SU-DHL-6 (cell line): ENCODE measurements at regions not wholly inside any gene's neighbourhood (a gene's known extent, or its start where the extent isn't known, plus 50 kb on each side); places are given as distances from the start of the nearest gene placed in this dataset.

ENCODE experiments used
- H2AFZ ChIP-seq: fragments of 200-600 bp; sonication (generic); 2 replicates; pipeline ENCODE4 v1.6.1; 2014; ENCODE audit warnings: low read depth, mild to moderate bottlenecking, moderate library complexity, mixed read lengths, antibody characterized with exemption, low read length; ENCODE audit not compliant: severe bottlenecking
- H3F3A ChIP-seq: fragments of 200-600 bp; shearing (Covaris generic); 2 replicates; pipeline ENCODE4 v1.6.0; 2016; ENCODE audit warnings: antibody characterized with exemption, mild to moderate bottlenecking; ENCODE audit not compliant: insufficient read depth
- H3K27ac ChIP-seq: fragments of 200-600 bp; sonication (generic); 2 replicates; pipeline ENCODE4 v1.5.1; 2016; ENCODE audit warnings: low read depth, mild to moderate bottlenecking, low read length, moderate library complexity, mixed read lengths
- H3K27me3 ChIP-seq: fragments of 200-600 bp; sonication (generic), shearing (Covaris generic); 2 replicates; pipeline ENCODE4 v1.6.0; 2014; ENCODE audit warnings: mild to moderate bottlenecking, low read length
- H3K36me3 ChIP-seq: fragments of 200-600 bp; sonication (generic); 2 replicates; pipeline ENCODE4 v1.6.1; 2014; ENCODE audit warnings: mild to moderate bottlenecking, low read length, mixed read lengths
- H3K4me2 ChIP-seq: fragments of 300-600, 200-600 bp; shearing (Covaris generic), sonication (generic); 2 replicates; pipeline ENCODE4 v1.6.0; 2014; ENCODE audit warnings: low read length, low read depth, mild to moderate bottlenecking; ENCODE audit not compliant: poor library complexity, severe bottlenecking
- H3K4me3 ChIP-seq: fragments of 200-600 bp; sonication (generic); 2 replicates; pipeline ENCODE4 v1.5.1; 2014; ENCODE audit warnings: antibody characterized with exemption, low read length, mild to moderate bottlenecking, mixed read lengths; ENCODE audit not compliant: insufficient read depth, poor library complexity, severe bottlenecking
- H3K79me2 ChIP-seq: fragments of 200-600 bp; sonication (generic); 2 replicates; pipeline ENCODE4 v1.6.1; 2014; ENCODE audit warnings: mild to moderate bottlenecking, low read length, moderate library complexity; ENCODE audit not compliant: insufficient read depth
- H3K9ac ChIP-seq: fragments of 200-600 bp; sonication (generic); 2 replicates; pipeline ENCODE4 v1.7.0; 2014; ENCODE audit warnings: mild to moderate bottlenecking, low read length
- H3K9me2 ChIP-seq: fragments of 200-600 bp; sonication (generic); replicated peaks from 2 replicates; pipeline ENCODE4 v1.6.1; 2014; ENCODE audit warnings: low read length; ENCODE audit not compliant: insufficient read depth
- H3K9me3 ChIP-seq: fragments of 200-600 bp; sonication (generic); 2 replicates; pipeline ENCODE4 v1.6.1; 2014; ENCODE audit warnings: low read length, mixed read lengths; ENCODE audit not compliant: insufficient read depth
- H4K20me1 ChIP-seq: fragments of 200-600 bp; sonication (generic); 2 replicates; pipeline ENCODE4 v1.6.1; 2014; ENCODE audit warnings: low read depth, mild to moderate bottlenecking, antibody characterized with exemption, low read length, moderate library complexity, mixed read lengths
- EZH2phosphoT487 ChIP-seq: fragments of 200-600 bp; sonication (generic), shearing (Covaris generic); conservative IDR thresholded peaks from 2 replicates; pipeline ENCODE4 v1.6.1; 2018; ENCODE audit warnings: mild to moderate bottlenecking, antibody characterized with exemption, low read length, moderate library complexity, mixed read lengths
- TF ChIP-seq, protein P1 (sequence below): fragments of 200-600 bp; sonication (generic); IDR thresholded peaks from one replicate; pipeline ENCODE4 v1.5.1; 2017; ENCODE audit warnings: antibody characterized with exemption, mild to moderate bottlenecking, low read length, moderate library complexity; ENCODE audit not compliant: insufficient read depth, poor library complexity, severe bottlenecking

DNA sequence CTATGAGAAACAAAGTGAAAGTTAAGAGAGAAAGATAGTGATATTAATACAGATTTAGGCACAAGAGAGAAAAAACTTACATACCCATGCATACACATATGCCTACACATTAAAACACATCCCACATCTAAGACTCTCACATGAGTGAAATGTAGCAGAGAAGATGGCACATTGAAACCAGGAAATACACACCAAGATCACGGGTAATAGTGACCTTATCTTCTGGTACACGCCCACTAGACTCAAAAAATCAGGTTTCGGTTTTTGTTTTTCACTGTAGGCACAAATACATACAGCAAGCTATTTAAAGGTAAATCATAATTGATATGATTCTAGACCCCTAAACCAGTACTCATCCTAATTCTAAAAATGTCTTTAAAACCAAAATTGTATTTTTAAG is 225.2 kb upstream of the TAC1 start:
- H3K4me3 ChIP-seq, result no peak overlapping the region
- H3K9me3 ChIP-seq, result no peaks in the 10 kb centered on the region
- TF ChIP-seq EZH2phosphoT487, result no peak
- TF ChIP-seq, protein P1, sequence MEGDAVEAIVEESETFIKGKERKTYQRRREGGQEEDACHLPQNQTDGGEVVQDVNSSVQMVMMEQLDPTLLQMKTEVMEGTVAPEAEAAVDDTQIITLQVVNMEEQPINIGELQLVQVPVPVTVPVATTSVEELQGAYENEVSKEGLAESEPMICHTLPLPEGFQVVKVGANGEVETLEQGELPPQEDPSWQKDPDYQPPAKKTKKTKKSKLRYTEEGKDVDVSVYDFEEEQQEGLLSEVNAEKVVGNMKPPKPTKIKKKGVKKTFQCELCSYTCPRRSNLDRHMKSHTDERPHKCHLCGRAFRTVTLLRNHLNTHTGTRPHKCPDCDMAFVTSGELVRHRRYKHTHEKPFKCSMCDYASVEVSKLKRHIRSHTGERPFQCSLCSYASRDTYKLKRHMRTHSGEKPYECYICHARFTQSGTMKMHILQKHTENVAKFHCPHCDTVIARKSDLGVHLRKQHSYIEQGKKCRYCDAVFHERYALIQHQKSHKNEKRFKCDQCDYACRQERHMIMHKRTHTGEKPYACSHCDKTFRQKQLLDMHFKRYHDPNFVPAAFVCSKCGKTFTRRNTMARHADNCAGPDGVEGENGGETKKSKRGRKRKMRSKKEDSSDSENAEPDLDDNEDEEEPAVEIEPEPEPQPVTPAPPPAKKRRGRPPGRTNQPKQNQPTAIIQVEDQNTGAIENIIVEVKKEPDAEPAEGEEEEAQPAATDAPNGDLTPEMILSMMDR, result no peak
- H3K36me3 ChIP-seq, result no peaks in the 10 kb centered on the region
- no peaks in the 10 kb centered on the region for H4K20me1 ChIP-seq
- no peak overlapping the region for H3K9ac ChIP-seq
- H3K79me2 ChIP-seq, result no peaks in the 10 kb centered on the region
- H3K27ac ChIP-seq, result no peak overlapping the region
- no peaks in the 10 kb centered on the region for H3K27me3 ChIP-seq
- no peaks in the 10 kb centered on the region for H3F3A ChIP-seq
- H3K4me2 ChIP-seq, result no peak overlapping the region
- no peaks in the 10 kb centered on the region for H3K9me2 ChIP-seq
- no peak overlapping the region for H2AFZ ChIP-seq

DNA sequence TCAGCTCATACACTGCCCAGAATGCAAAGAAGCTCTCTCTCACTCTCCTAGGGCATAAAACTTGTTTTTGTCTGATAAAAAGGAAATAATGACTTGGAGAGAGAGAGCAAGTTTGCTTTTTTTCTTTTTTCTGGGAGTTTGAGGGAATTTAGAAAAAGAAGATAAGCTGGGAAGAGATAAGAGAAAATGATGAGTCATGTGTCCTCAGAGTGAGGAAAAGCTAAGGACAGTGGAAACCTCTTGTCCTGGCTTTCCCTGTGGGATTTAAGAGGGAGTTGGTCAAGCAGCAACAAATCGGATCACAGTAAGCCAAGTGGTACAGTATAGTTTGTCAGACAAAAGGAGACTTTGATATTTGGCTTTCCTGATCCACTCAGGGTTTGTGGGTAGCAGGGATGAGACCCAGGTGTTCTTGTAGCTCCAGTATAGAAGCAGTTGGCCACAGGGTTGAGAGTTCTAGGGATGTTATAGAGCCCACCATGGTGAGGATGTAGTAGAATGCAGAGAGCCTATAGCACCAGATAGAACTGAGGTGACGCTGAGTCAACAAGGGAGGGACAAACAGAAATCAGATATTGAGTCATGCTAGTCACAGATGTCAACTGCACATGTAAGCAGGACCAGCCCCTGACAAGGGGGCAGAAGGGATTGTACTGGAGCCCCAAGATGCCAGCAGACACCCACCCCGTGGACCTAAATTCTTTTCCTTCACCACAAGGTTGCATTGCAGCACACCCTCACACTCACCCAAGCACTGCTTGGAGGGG is 219.3 kb upstream of the TAC1 start:
- no peaks in the 10 kb centered on the region for H3K36me3 ChIP-seq
- TF ChIP-seq, protein P1, result no peak
- no peak for TF ChIP-seq EZH2phosphoT487
- H3K27me3 ChIP-seq, result no peaks in the 10 kb centered on the region
- no peak overlapping the region for H3K4me3 ChIP-seq
- H3K4me2 ChIP-seq, result no peak overlapping the region
- no peaks in the 10 kb centered on the region for H4K20me1 ChIP-seq
- no peaks in the 10 kb centered on the region for H3K79me2 ChIP-seq
- no peak overlapping the region for H3K9ac ChIP-seq
- H3K27ac ChIP-seq, result no peak overlapping the region
- no peaks in the 10 kb centered on the region for H3K9me2 ChIP-seq
- H2AFZ ChIP-seq, result no peak overlapping the region
- no peaks in the 10 kb centered on the region for H3F3A ChIP-seq
- H3K9me3 ChIP-seq, result no peaks in the 10 kb centered on the region

DNA sequence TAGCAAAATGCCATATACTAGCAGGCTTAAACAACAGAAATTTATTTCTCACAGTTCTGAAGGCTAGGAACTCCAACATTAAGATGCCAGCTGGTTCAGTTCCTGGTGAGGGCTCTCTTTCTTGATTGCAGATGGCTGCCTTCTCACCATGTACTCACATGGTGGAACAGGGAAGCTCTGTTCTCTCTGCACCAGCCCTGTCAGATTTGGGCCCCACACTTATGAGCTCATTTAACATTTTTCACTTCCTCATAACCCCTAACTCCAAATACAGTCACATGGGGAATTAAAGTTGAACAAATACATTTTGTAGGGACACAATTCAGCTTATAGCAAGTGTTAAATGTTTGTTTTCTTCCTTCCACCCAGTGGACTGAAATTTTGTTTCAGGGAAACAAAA is 218.6 kb upstream of the TAC1 start:
- no peak overlapping the region for H3K9ac ChIP-seq
- no peak overlapping the region for H3K27ac ChIP-seq
- no peaks in the 10 kb centered on the region for H3K9me3 ChIP-seq
- H4K20me1 ChIP-seq, result no peaks in the 10 kb centered on the region
- TF ChIP-seq, protein P1, result no peak
- no peak for TF ChIP-seq EZH2phosphoT487
- no peak overlapping the region for H2AFZ ChIP-seq
- no peak overlapping the region for H3K4me2 ChIP-seq
- no peaks in the 10 kb centered on the region for H3F3A ChIP-seq
- no peaks in the 10 kb centered on the region for H3K36me3 ChIP-seq
- H3K9me2 ChIP-seq, result no peaks in the 10 kb centered on the region
- no peaks in the 10 kb centered on the region for H3K79me2 ChIP-seq
- no peak overlapping the region for H3K4me3 ChIP-seq
- H3K27me3 ChIP-seq, result no peaks in the 10 kb centered on the region
